Activated CD4-positive, alpha-beta T cell treated with anti-CD3 and anti-CD28 coated beads, Interleukin-2, Interleukin-4, amounts not matched to agents 100 ng/mL and 50 ng/mL, durations not matched to agents 16 hours and 8 hours (primary cell): ENCODE measurements at regions not wholly inside any gene's neighbourhood (a gene's known extent, or its start where the extent isn't known, plus 50 kb on each side); places are given as distances from the start of the nearest gene placed in this dataset.
"Not testable (repeated sequence)": the region's sequence is repeated elsewhere in the genome, so short reads cannot be mapped to it uniquely, and the experiment has no call there.

Source experiments
- DNase-seq: peaks from one replicate; pipeline ENCODE4 v3.0.0-alpha.2; 2020; ENCODE audit warnings: low spot score

GRCh38 chr3:816605-817004, 276.2 kb upstream of the CNTN6 start:
- DNase-seq: no peak

DNA sequence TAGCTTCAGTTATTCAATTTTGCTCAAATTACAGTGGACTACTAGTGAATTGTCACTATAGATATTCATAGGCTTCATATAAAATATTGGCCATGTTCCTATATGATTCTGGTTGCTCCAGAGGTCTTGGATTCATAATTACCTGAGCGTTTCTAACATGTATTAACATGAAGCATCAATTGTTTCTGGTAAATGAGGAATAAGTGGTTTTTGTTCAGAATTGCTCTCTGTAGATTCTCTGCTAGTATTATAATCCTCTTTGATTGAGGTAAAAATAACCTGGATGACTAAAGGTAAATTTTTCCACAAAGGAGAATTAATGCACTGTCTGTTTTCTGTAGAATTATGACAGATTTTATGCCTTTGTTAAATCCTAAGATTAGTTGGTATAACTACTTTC, 258.1 kb upstream of the CNTN6 start:
- no peak for DNase-seq

DNA sequence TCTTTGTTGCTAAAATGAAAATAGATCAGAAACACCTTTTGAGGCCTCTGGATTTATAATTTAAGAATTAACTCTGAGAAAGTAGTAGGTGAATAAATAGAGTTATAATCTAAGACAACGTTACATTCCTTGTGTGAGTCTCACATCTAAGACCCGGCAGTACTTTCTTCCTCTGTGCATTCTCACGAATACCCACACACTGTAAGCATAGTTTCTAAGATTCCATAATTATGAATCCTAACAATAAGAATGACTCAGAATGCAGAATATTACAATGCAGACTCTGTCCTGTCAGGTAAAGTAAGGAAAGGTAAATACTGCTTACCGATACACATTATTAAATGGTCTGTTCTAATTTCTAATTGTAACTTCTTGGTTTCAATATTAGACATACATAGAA, 257.7 kb upstream of the CNTN6 start:
- DNase-seq: no peak

DNA sequence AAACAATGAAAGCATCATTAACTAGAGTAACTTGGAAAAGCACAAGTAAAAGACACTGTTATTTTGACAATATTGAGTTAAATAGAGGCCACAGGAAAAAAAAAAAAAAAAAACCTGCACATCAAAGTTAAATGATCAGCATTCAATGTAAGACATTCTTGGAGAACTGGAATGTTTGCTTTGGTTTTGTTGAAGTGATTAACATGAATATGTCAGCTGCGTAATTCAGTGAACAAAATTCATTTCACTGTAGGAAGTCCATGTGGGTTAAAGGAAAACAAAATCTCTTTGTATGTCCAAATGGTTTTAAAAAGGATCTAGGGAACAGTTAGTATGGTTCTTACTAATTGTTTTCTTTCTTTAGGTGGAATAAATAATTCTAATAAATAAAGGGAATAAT, 252.8 kb upstream of the CNTN6 start:
- no peak for DNase-seq

- peak; percentile 0 for DNase-seq
Observed at GRCh38 chr3:851098-851790, 241.6 kb upstream of the CNTN6 start.

DNA sequence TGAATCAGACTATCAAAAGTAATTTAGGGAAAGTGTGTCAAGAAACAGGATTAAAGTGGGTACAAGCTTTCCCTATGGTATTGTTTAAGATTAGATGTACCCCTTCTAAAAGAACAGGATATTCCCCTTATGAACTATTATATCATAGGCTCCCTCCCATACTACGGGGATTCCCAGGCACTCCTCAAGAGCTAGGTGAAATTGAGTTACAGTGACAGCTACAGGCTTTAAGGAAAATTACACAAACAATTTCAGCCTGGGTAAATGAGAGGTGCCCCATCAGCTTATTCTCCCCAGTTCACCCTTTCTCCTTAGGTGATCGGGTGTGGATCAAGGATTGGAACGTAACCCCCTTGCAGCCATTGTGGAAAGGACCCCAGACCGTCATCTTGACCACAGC, 240.8 kb upstream of the CNTN6 start:
- DNase-seq: no peak

- DNase-seq: no peak
Observed at GRCh38 chr3:853489-853888, 239.3 kb upstream of the CNTN6 start.

DNA sequence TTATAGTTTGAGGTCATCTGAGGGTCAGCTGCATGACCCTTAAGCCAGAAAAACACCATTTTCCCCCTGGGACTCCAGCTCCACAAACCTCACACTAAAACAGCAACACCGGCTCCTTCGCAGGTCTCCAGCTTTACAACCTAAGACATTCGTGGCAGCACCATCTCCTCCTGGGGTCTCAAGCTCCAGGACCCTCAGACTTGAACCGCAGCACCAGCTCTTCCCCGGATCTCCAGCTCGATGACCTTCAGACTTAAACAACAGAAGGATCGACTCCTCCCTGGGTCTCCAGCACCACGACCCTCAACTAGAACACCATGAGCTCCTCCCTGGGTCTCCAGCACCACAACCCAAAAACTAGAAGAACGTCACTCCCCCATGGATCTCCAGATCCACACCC, 233.7 kb upstream of the CNTN6 start:
- DNase-seq: no peak

DNA sequence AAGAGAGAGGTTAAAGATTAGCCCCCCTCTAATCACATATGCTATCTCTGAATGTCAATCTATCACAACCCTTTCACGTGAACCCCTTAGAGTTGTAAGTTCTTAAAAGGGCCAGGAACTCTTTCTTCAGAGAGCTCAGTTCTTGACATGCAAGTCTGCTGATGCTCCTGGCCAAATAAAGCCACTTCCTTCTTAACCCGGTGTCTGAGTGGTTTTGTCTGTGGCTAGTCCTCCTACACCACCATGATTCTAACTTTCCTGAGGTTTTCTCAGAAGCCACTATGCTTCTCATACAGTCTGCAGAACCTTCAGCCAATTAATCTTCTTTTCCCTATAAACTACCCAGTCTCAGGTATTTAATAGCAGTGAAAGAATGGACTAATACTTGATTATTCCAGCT, 231.1 kb upstream of the CNTN6 start:
- no peak for DNase-seq

GRCh38 chr3:869269-869668, 223.6 kb upstream of the CNTN6 start:
- DNase-seq: no peak

GRCh38 chr3:869734-870133, 223.1 kb upstream of the CNTN6 start:
- no peak for DNase-seq

DNA sequence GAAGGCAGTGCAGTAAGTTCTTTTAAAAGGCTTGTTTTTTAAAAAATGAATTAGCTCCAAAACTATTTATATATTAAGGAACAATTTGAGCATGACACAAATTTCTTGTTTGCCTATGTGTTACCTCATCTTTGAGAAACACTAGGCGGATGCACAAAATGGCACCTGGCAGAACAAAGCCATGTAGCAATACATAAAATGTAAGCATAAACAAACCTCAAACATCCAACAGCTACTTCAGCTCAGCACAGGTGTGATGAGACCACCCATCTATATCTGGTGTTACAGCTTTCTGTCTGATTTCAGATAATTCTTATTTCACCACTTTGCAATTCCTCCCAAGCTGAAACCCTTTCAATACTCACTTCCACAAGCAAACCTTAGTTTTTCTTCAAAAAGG, 221.2 kb upstream of the CNTN6 start:
- no peak for DNase-seq

DNA sequence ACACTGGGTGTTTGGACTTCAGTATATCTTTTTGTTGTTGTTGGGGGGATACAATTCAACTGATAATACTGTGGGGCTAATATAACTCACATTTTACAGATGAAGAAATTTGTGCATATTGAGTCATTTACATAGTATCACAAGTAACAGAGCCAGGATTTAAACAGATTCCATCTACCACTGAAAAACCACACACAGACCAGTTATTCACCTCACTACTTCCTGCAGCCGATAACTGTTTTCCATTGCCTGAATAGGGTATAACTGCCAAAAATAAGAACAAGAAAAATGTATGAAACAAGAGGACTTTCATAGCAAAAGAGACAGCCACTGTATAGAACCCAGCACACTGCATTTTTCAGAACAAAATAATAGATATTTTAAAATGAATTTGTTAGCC, 215.8 kb upstream of the CNTN6 start:
- peak; percentile 7 for DNase-seq

- DNase-seq: no peak
Observed at GRCh38 chr3:878746-879145, 214.1 kb upstream of the CNTN6 start.

GRCh38 chr3:880371-880770, 212.5 kb upstream of the CNTN6 start:
- DNase-seq: no peak

DNA sequence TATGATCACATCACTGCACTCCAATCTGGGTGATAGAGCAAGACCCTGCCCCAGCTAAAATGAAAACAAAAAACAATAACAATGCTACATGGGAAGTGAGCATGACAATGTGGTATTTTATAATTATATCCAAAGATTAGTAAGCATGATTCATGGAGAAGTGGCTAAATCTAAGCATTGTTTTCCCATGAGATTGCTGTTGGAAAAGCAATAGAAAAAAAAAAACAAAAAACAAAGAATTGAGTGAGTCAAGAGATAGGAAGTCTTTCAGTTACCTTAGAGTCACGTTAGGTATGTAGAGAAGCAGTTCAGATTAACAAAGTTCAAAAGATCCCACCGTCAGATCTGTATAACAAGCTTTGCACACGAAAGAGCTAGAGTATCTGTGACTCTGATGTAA, 210.3 kb upstream of the CNTN6 start:
- DNase-seq: no peak

DNA sequence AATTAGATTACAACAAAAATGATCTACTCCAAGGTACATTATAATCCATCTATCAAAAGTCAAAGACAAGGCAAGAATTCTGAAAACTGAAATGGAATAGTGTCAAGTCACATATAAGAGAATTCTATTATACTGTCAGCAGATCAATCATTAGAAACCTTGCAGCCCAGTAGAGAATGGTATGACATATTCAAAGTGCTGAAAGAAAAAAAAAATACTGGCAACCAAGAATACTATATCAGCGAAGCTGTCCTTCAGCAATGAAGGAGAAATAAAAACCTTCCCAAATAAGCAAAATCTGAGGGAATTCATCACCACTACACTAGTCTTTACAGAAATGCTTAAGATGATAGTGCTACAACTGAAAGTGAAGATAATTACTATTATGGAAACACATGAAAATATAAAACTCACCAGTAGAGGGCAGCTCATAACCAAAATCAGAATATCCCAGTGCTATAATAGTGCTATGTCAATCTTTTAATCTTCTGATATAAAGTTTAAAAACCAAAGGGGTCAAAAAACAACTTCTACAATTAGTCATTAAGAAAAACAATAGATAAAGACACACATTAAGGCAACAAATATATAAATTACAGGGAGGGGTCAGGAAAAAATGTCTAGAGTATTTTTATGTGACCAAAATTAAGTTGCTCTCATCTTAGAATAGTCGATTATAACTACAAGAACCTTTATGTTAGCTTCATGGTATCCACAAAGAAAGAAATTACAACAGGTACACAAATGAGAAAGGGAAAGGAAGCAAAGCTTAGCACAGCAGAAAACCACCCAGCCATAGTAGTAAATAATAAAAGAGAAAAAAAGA, 190.7 kb upstream of the CNTN6 start:
- DNase-seq: peak; percentile 25

DNA sequence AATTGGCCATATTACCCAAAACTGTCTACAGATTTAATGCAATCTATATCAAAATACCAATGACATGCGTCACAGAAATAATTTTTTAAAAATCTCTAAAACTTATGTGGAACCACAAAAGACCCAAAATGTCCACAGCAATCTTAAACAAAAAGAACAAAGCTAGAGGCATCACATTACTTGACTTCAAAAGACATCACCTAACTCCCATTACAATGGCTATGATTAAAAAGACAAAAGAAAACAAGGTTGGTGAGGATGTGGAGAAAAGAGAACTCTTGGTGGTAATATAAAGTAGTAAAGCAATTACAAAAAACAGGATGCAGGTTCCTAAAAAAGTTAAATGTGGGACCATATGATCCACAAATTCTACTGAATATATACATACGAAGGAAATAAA, 187.6 kb upstream of the CNTN6 start:
- no peak for DNase-seq

DNA sequence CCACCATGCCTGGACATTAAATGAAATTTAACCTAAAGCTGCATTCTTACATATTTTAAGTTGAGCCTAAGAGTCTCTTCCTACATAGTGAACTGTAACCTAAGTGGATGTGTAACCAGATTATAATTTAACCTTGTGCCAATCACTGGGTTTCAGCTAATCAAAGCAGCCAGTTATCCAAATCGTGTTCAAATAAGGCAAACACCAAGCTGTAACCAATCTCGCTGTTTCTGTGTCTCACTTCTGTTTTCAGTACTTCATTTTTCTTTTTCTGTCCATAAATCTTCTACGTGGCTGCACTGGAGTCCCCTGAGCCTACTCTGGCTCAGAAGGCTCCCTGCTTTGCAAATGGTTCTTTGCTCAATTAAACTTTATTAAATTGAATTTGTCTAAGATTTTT, 186.1 kb upstream of the CNTN6 start:
- no peak for DNase-seq

GRCh38 chr3:908839-909238, 184.0 kb upstream of the CNTN6 start:
- DNase-seq: no peak

DNA sequence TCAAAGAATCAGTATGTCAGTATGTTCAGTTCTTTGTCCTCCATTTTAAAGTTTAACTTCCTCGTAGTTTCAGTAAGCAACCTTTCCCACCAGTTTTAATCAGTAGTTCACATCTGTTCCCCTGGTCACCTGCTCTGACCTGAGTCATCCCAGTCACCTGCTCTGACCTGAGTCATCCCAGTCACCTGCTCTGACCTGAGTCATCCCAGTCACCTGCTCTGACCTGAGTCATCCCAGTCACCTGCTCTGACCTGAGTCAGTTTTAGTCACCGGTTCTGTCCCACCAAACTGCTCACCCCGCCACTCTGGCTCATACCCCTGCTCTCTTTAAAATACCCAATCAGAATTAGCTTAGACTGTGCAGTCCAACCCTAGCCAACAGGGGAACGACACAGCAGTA, 180.1 kb upstream of the CNTN6 start:
- DNase-seq: not testable (repeated sequence)

DNA sequence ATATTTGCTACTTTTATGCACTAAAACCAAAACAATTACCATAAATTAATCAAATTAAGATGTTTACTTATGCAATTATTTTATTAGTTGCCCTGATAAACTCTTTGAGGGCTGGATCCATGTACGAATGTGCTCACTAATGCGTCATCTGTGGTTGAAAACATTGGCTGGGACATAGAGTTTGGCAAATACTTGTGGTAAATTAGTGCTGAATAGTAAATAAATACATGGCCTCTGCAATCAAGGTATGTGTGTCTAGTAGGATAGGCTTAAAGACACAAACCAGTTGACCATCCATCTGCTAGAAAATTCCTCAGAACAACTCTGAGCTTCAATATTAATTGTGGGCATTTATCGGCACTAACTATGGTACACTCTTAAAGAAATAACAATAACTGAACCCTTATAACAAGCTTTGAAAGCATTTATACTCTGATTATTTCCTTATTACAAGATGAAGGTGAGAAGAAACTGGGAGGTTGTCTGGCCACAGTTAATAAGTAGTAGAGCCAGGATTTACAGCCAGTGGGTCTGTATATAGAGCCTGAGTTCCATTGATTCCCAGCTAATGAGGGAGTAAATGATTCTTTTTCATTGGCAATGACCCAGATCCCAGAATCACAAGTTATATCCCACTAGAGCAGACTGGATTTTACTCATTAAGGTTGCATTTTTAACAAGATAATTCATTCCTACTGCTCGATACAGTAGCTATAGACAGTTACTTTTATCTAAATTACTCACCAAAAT, 169.5 kb upstream of the CNTN6 start:
- no peak for DNase-seq

DNA sequence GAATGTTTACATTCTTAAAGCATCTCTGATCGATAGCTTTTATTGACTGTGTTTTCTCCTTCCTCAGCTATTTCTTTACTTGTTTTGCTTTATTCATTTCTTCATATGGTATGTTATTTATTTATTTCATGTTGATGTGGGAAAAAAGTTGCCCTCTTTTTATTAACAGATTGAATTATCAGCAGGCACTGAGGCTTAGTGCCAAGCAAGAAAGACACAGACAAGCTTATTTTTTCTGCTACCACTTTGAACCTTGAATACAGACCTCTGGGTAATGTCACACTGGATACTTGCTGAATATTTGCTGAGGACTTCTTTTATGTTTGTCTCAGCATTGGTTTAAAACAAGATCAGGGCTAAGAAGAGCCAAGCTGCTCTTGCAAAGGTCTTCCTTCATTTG, 162.0 kb upstream of the CNTN6 start:
- no peak for DNase-seq
